ENCODE measurements at regions not wholly inside any gene's neighbourhood (a gene's known extent, or its start where the extent isn't known, plus 50 kb on each side); places are given as distances from the start of the nearest gene placed in this dataset.
A peak's percentile ranks its signal among the peaks of the same experiment; 100 is the strongest.

- no peak for DNase-seq (ENCODE audit: low spot score)
These were observed 51.2 kb upstream of the RTN4 start for GRCh38 chr2:55101466-55101865.

GRCh38 chr2:55099878-55100820 is 49.9 kb upstream of the RTN4 start:
- DNase-seq (ENCODE audit: low spot score) = peak; percentile 12

Measured in activated CD4-positive, alpha-beta T cell treated with anti-CD3 and anti-CD28 coated beads, Interleukin-2, Interleukin-4, amounts not matched to agents 100 ng/mL and 50 ng/mL, durations not matched to agents 16 hours and 8 hours (primary cell).